ENCODE measurements at regions not wholly inside any gene's neighbourhood (a gene's known extent, or its start where the extent isn't known, plus 50 kb on each side); places are given as distances from the start of the nearest gene placed in this dataset.
"Not testable (repeated sequence)": the region's sequence is repeated elsewhere in the genome, so short reads cannot be mapped to it uniquely, and the experiment has no call there.

DNA sequence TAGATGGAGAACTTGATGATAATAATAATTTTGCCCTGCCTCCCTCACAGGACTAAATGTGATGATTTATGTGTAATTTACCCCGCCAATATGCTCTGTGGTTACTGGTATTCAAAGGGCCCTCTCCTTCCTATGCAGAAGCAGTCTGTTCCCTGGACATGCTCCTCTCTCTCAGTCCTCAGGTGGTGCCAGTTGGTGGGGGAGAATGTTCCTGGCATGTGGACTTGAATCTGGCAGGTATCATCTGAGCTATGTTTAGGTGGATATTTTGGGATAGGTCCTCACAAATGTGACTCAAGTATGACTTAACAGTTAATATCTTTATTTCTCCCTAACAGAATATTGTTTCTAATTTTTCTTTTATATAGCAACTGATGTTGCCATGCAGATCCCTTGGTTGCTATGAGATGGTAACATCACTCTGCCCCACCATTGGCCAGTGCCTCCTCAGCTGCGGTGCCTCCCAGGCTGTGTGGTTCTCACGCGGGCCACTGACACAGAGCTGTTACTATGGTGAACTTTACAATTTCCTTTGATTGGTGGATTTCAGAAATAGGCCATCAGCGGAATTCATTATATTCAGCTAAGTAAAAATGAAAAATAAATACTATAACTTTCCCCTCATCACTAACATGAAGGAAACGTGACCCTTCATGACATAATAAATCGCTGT is 106.7 kb upstream of the PELI1 start:
- TF ChIP-seq, protein P1, sequence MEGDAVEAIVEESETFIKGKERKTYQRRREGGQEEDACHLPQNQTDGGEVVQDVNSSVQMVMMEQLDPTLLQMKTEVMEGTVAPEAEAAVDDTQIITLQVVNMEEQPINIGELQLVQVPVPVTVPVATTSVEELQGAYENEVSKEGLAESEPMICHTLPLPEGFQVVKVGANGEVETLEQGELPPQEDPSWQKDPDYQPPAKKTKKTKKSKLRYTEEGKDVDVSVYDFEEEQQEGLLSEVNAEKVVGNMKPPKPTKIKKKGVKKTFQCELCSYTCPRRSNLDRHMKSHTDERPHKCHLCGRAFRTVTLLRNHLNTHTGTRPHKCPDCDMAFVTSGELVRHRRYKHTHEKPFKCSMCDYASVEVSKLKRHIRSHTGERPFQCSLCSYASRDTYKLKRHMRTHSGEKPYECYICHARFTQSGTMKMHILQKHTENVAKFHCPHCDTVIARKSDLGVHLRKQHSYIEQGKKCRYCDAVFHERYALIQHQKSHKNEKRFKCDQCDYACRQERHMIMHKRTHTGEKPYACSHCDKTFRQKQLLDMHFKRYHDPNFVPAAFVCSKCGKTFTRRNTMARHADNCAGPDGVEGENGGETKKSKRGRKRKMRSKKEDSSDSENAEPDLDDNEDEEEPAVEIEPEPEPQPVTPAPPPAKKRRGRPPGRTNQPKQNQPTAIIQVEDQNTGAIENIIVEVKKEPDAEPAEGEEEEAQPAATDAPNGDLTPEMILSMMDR (conservative IDR thresholded peaks at IDR 0.05): no peak
- Mint-ChIP-seq H3K9me3 (no peaks in the 10 kb centered on the region), H3K4me1 (peaks cover 5% of the 10 kb centered on the region), H3K4me3 (no peak overlapping the region), H3K36me3 (ENCODE audit: low read depth) (peaks cover 22% of the 10 kb centered on the region), H3K27ac (ENCODE audit: unreplicated experiment) (no peak overlapping the region), H3K27me3 (ENCODE audit: low read depth) (peaks cover 61% of the 10 kb centered on the region)
- DNase-seq (ENCODE audit: low read depth, low spot score): no peak

DNA sequence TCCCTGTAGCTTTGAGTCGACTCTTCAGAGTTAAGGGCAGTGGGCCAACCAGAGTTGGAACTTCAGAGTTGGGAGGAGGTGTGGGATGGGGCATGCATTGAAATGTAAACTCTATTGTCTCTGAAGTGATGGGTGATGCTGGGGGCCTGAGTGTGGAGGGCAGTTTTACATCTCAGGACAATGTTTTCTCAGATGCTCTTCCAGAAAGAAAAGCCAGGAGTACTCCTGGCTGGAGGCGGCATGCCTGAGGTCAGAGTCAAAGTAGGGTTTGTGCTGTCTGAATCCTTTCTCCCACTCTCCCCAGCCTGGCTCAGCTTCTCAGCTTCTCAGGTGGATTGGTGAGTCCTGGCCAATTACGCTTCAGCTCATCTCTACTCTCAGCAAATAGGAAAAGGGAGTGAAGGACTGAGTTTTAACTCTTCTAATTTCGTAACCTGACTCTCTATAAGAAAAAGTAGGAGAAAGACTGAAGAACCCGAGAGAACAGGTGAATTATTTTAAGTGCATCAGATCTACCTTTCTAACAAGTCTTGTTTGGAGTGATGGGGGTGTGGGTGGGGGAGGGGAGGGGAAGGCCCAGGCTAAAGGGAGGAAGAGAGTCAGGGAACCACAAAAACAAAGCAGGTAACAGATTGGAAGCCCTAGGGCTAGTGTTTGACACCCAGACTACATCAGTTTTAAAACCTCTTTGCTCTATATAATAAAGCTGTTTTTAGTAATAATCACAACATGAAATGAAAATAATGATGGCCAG is 107.5 kb upstream of the PELI1 start:
- H3K9me3 Mint-ChIP-seq: no peaks in the 10 kb centered on the region
- TF ChIP-seq, protein P1 (conservative IDR thresholded peaks at IDR 0.05): no peak
- peaks cover 22% of the 10 kb centered on the region for H3K36me3 Mint-ChIP-seq (ENCODE audit: low read depth)
- H3K4me3 Mint-ChIP-seq: no peak overlapping the region
- DNase-seq (ENCODE audit: low read depth, low spot score): no peak
- peaks cover 69% of the 10 kb centered on the region for H3K27me3 Mint-ChIP-seq (ENCODE audit: low read depth)
- H3K27ac Mint-ChIP-seq (ENCODE audit: unreplicated experiment): no peak overlapping the region
- peaks cover 5% of the 10 kb centered on the region for H3K4me1 Mint-ChIP-seq

DNA sequence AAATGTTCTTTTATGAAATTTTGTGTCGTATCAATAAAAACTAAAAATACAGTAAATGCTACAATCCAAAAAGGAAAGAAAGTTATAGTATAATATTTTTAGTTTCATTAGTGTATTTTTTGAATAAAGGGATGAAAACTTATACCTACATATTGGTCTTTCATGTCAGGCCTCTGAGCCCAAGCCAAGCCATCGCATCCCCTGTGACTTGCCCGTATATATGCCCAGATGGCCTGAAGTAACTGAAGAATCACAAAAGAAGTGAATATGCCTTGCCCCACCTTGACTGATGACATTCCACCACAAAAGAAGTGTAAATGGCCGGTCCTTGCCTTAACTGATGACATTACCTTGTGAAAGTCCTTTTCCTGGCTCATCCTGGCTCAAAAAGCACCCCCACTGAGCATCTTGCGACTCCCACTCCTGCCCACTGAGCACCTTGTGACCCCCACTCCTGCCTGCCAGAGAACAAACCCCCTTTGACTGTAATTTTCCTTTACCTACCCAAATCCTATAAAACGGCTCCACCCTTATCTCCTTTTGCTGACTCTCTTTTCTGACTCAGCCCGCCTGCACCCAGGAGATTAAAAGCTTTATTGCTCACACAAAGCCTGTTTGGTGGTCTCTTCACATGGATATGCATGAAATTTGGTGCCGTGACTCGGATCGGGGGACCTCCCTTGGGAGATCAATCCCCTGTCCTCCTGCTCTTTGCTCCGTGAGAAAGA is 108.2 kb upstream of the PELI1 start:
- not testable (repeated sequence) for H3K4me1 Mint-ChIP-seq
- H3K27me3 Mint-ChIP-seq (ENCODE audit: low read depth): peaks cover 69% of the 10 kb centered on the region

DNA sequence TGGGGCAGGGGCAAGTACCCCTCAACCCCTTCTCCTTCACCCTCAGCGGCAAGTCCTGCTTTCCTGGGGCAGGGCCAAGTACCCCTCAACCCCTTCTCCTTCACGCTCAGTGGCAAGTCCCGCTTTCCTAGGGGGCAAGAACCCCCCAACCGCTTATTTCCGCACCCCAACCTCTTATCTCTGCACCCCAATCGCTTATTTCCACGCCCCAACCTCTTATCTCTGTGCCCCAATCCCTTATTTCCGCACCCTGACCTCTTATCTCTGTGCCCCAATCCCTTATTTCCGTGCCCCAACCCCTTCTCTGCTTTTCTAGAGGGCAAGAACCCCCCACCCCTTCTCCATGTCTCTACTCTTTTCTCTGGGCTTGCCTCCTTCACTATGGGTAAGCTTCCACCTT is 109.2 kb upstream of the PELI1 start:
- peaks cover 22% of the 10 kb centered on the region for H3K36me3 Mint-ChIP-seq (ENCODE audit: low read depth)
- H3K4me1 Mint-ChIP-seq; DNase-seq (ENCODE audit: low read depth, low spot score); H3K9me3 Mint-ChIP-seq; H3K27ac Mint-ChIP-seq (ENCODE audit: unreplicated experiment); H3K4me3 Mint-ChIP-seq: not testable (repeated sequence)
- peaks cover 69% of the 10 kb centered on the region for H3K27me3 Mint-ChIP-seq (ENCODE audit: low read depth)

More for the DNA sequence above, 108.2 kb upstream of the PELI1 start:
- H3K4me3 Mint-ChIP-seq; H3K27ac Mint-ChIP-seq (ENCODE audit: unreplicated experiment); H3K9me3 Mint-ChIP-seq; DNase-seq (ENCODE audit: low read depth, low spot score): not testable (repeated sequence)
- peaks cover 22% of the 10 kb centered on the region for H3K36me3 Mint-ChIP-seq (ENCODE audit: low read depth)

DNA sequence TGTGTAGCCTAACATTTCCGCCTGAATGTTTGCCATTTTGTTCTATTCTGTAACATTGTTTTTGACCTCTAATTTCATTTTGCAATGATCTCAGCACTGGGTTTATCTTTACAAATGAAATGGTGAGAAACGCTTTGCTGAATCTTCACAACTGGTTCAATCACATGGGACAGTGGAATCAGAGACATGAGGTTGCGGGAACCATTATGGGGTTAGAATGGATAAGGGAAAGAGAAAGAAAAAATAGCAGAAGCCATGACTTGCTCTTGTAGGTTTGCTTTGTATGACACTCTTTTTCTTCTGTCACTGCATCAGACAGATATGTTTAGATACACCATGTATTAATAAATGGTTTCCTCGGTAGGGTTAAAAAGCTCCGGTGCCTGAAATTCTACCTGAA is 114.3 kb upstream of the PELI1 start:
- DNase-seq (ENCODE audit: low read depth, low spot score): no peak
- Mint-ChIP-seq H3K9me3 (no peaks in the 10 kb centered on the region), H3K27me3 (ENCODE audit: low read depth) (peaks cover 31% of the 10 kb centered on the region), H3K4me3 (no peak overlapping the region), H3K36me3 (ENCODE audit: low read depth) (peaks cover 11% of the 10 kb centered on the region), H3K27ac (ENCODE audit: unreplicated experiment) (no peak overlapping the region), H3K4me1 (peaks cover 24% of the 10 kb centered on the region)
- TF ChIP-seq, protein P1 (conservative IDR thresholded peaks at IDR 0.05): no peak

DNA sequence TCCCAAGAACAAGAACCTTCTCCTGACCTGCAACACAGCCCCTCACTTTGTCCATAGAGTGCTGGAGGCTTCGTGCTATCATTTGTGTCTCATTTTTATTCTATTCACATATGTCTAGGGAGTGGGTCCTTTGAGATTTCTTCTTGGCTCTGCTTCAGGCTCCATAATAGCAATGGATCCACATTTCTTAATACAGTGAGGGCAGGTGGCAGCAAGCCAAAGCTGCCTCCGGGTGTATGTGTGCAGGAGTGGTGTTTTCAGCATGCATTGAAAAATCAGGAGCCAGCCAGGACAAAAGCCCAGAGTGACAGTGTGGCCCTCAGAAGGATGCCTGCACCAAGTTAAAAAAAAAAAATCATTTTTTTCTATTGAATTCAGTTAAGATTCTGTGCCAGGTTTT is 115.1 kb upstream of the PELI1 start:
- Mint-ChIP-seq H3K9me3 (no peaks in the 10 kb centered on the region), H3K4me1 (peaks cover 29% of the 10 kb centered on the region), H3K4me3 (no peak overlapping the region), H3K27ac (ENCODE audit: unreplicated experiment) (no peak overlapping the region), H3K36me3 (ENCODE audit: low read depth) (peaks cover 5% of the 10 kb centered on the region), H3K27me3 (ENCODE audit: low read depth) (peaks cover 24% of the 10 kb centered on the region)
- TF ChIP-seq, protein P1 (conservative IDR thresholded peaks at IDR 0.05): no peak
- DNase-seq (ENCODE audit: low read depth, low spot score): no peak
